Lung (tissue), 11 donors: ENCODE measurements at regions not wholly inside any gene's neighbourhood (a gene's known extent, or its start where the extent isn't known, plus 50 kb on each side); places are given as distances from the start of the nearest gene placed in this dataset.

ENCODE experiments used
- ATAC-seq: fragments of 200-7000 bp; cut with Tn5 transposase; one replicate; pipeline ENCODE4 v1.9.1; 2020; ENCODE audit warnings: moderate number of reproducible peaks; ENCODE audit not compliant: insufficient read depth, low FRiP score
- DNase-seq, 3 donors: peaks; one replicate each; pipeline ENCODE4 v3.0.0-alpha.2; 2013 to 2017
- H3K27ac ChIP-seq, 2 donors: one replicate each; pipeline ENCODE4 v1.5.1; 2013; ENCODE audit warnings: mild to moderate bottlenecking in 2 of 2, moderate library complexity in 2 of 2, control low read depth in 1 of 2, inconsistent platforms in 1 of 2, low read depth in 1 of 2, low read length in 1 of 2
- H3K27me3 ChIP-seq, 3 donors: one replicate each; pipeline ENCODE4 v1.5.1; 2013; ENCODE audit warnings: low read length in 2 of 3; ENCODE audit not compliant: control insufficient read depth in 3 of 3, insufficient read depth in 3 of 3
- H3K36me3 ChIP-seq, 4 donors: one replicate each; pipeline ENCODE4 v1.5.1; 2013; ENCODE audit warnings: low read length in 4 of 4, mild to moderate bottlenecking in 1 of 4, moderate library complexity in 1 of 4; ENCODE audit not compliant: control insufficient read depth in 4 of 4, insufficient read depth in 4 of 4
- H3K4me1 ChIP-seq, 5 donors: one replicate each; pipeline ENCODE4 v1.5.1; 2013; ENCODE audit warnings: low read length in 5 of 5, mild to moderate bottlenecking in 2 of 5, moderate library complexity in 1 of 5; ENCODE audit not compliant: control insufficient read depth in 5 of 5, insufficient read depth in 5 of 5
- H3K4me3 ChIP-seq: one replicate; pipeline ENCODE4 v1.5.1; 2013; ENCODE audit warnings: mild to moderate bottlenecking, control low read depth, moderate library complexity
- H3K9ac ChIP-seq, 2 donors: one replicate each; pipeline ENCODE4 v1.5.1; 2013; ENCODE audit warnings: low read length in 2 of 2, control low read depth in 1 of 2; ENCODE audit not compliant: insufficient read depth in 1 of 2
- H3K9me3 ChIP-seq, 4 donors: one replicate each; pipeline ENCODE4 v1.5.1; 2013; ENCODE audit warnings: low read length in 3 of 4, mild to moderate bottlenecking in 1 of 4, moderate library complexity in 1 of 4; ENCODE audit not compliant: control insufficient read depth in 4 of 4, insufficient read depth in 3 of 4
- WGBS, 2 donors: extraction: QIAGEN DNeasy Blood & Tissue Kit; methylation state at CpG; one replicate each; pipeline ENCODE4 v1.1.7; 2013; 5-methylcytosine and 5-hydroxymethylcytosine counted together
- TF ChIP-seq, protein P1 (sequence below): IDR thresholded peaks from 2 replicates; pipeline ENCODE4 v1.5.1; 2012; ENCODE audit warnings: mild to moderate bottlenecking; ENCODE audit errors: control extremely low read depth, extremely low read depth
- donor health status: control.
- donor health status: control.
- donor health status: Bipolar disorder and iron deficiency.
- donor health status: healthy.
- donor health status: DM: yes; HTN: yes; CAD: no.

DNA sequence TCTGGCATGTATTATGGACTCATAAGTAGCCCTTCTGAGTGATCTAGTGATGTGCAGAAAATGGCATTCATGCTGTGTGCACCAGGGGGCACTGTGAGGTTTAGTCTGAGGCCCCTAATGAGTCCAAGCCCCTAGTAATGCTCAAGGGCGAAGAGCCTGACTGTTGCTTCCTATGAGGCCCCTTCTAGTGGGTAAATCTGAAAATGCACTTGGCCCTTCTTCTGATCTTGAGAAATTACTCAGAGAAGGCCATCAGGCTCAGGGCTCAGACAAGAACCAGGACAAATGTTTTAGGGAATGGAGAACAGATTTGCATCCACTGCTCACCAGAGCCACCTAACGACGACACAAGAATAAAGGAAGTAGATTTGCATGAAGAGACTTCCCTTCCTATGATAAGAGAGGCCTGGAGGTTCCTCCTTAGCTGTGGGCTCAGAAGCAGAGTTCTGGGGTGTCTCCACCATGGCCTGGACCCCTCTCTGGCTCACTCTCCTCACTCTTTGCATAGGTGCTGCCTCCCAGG lies 75.8 kb downstream of the GGTLC2 start:
- H3K27me3 ChIP-seq: no peaks in the 10 kb centered on the region
- no peaks in the 10 kb centered on the region for H3K9me3 ChIP-seq
- H3K36me3 ChIP-seq: no peaks in the 10 kb centered on the region
- TF ChIP-seq, protein P1, sequence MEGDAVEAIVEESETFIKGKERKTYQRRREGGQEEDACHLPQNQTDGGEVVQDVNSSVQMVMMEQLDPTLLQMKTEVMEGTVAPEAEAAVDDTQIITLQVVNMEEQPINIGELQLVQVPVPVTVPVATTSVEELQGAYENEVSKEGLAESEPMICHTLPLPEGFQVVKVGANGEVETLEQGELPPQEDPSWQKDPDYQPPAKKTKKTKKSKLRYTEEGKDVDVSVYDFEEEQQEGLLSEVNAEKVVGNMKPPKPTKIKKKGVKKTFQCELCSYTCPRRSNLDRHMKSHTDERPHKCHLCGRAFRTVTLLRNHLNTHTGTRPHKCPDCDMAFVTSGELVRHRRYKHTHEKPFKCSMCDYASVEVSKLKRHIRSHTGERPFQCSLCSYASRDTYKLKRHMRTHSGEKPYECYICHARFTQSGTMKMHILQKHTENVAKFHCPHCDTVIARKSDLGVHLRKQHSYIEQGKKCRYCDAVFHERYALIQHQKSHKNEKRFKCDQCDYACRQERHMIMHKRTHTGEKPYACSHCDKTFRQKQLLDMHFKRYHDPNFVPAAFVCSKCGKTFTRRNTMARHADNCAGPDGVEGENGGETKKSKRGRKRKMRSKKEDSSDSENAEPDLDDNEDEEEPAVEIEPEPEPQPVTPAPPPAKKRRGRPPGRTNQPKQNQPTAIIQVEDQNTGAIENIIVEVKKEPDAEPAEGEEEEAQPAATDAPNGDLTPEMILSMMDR: no peak
- ATAC-seq (peak; percentile 81), DNase-seq (peak; percentile 32 to 52 (median 41))
- H3K9ac ChIP-seq: no peak overlapping the region
- H3K4me1 ChIP-seq: no peaks in the 10 kb centered on the region
- no peak overlapping the region for H3K4me3 ChIP-seq
- H3K27ac ChIP-seq: peak overlapping the region in 1 of 2 donors; percentile 73
- WGBS, 2 donors: 32% methylated on average over 3 of the region's 3 CpGs

DNA sequence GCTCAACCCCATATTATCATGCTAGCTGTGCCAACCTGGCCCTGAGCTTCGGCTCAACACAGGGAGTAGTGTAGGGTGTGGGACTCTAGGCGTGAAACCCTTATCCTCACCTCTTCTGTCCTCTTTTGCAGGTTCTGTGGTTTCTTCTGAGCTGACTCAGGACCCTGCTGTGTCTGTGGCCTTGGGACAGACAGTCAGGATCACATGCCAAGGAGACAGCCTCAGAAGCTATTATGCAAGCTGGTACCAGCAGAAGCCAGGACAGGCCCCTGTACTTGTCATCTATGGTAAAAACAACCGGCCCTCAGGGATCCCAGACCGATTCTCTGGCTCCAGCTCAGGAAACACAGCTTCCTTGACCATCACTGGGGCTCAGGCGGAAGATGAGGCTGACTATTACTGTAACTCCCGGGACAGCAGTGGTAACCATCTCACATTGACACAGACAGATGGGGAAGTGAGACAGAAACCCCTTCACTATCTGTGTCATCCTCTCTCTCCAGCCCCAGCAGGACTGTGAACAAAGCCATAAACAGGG lies 76.4 kb downstream of the GGTLC2 start:
- peak in 1 of 3 donors; percentile 10 for DNase-seq
- Histone ChIP-seq H3K4me3 (no peak overlapping the region), H3K36me3 (no peaks in the 10 kb centered on the region), H3K27me3 (no peaks in the 10 kb centered on the region), H3K9ac (no peak overlapping the region), H3K27ac (peak overlapping the region in 1 of 2 donors; percentile 73), H3K4me1 (no peaks in the 10 kb centered on the region), H3K9me3 (no peaks in the 10 kb centered on the region)
- TF ChIP-seq, protein P1: no peak
- ATAC-seq: peak; percentile 27
- 56 to 63% methylated on average over 6 of the region's 6 CpGs for WGBS, 2 donors

GRCh38 chr22:22721681-22722354 lies 77.4 kb downstream of the GGTLC2 start:
- DNase-seq (no peak), ATAC-seq (no peak)
- no peak overlapping the region for H3K9ac ChIP-seq
- WGBS, 2 donors: 72 to 86% methylated on average over 5 of the region's 5 CpGs
- H3K36me3 ChIP-seq: no peaks in the 10 kb centered on the region
- H3K27ac ChIP-seq: peak overlapping the region in 1 of 2 donors; percentile 21
- no peak overlapping the region for H3K4me3 ChIP-seq
- H3K9me3 ChIP-seq: no peaks in the 10 kb centered on the region
- H3K27me3 ChIP-seq: no peaks in the 10 kb centered on the region
- TF ChIP-seq, protein P1: no peak
- H3K4me1 ChIP-seq: no peaks in the 10 kb centered on the region
